ENCODE measurements at regions not wholly inside any gene's neighbourhood (a gene's known extent, or its start where the extent isn't known, plus 50 kb on each side); places are given as distances from the start of the nearest gene placed in this dataset.

GRCh38 chr13:37942929-37943328 is 73.4 kb upstream of the TRPC4 start:
- TF ChIP-seq, protein P1, sequence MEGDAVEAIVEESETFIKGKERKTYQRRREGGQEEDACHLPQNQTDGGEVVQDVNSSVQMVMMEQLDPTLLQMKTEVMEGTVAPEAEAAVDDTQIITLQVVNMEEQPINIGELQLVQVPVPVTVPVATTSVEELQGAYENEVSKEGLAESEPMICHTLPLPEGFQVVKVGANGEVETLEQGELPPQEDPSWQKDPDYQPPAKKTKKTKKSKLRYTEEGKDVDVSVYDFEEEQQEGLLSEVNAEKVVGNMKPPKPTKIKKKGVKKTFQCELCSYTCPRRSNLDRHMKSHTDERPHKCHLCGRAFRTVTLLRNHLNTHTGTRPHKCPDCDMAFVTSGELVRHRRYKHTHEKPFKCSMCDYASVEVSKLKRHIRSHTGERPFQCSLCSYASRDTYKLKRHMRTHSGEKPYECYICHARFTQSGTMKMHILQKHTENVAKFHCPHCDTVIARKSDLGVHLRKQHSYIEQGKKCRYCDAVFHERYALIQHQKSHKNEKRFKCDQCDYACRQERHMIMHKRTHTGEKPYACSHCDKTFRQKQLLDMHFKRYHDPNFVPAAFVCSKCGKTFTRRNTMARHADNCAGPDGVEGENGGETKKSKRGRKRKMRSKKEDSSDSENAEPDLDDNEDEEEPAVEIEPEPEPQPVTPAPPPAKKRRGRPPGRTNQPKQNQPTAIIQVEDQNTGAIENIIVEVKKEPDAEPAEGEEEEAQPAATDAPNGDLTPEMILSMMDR (IDR thresholded peaks at IDR 0.05; ENCODE audit: poor library complexity), result no peak
- TF ChIP-seq EZH2phosphoT487 (IDR thresholded peaks at IDR 0.05; ENCODE audit: low read depth, severe bottlenecking, unreplicated experiment) (no peak), EZH2 (IDR thresholded peaks at IDR 0.05; ENCODE audit: borderline replicate concordance) (no peak)
